ENCODE measurements at regions not wholly inside any gene's neighbourhood (a gene's known extent, or its start where the extent isn't known, plus 50 kb on each side); places are given as distances from the start of the nearest gene placed in this dataset.

DNA sequence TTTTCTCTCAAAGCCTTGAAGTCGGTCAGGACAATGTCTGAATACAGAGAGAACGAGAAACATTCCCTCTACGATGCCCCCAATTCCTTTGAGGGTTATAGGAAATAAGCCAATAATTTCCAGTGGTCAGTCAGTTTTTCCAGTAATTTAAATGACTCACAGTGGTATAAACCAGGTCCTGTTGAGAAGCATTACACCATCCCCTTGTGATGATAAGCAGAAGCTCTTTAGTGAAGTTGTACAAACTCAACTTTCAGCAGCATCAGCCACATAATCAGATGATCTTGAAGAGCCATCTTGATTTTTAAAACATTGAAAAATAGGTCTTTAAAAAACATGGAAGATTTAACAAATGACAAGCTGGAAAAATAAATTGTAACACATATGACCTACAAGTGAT is 173.9 kb upstream of the ZNF462 start:
- TF ChIP-seq POLR2AphosphoS5 (IDR thresholded peaks at IDR 0.05; ENCODE audit: borderline replicate concordance, low read depth, low read length) (no peak), EZH2 (IDR thresholded peaks at IDR 0.05) (no peak)

Data from SK-N-MC (cell line).